H9 (cell line): ENCODE measurements at regions not wholly inside any gene's neighbourhood (a gene's known extent, or its start where the extent isn't known, plus 50 kb on each side); places are given as distances from the start of the nearest gene placed in this dataset.

Source experiments
- DNase-seq: peaks from one replicate; pipeline ENCODE4 v3.0.0-alpha.2; 2017
- H2AFZ ChIP-seq: one replicate; pipeline ENCODE4 v1.6.1; 2013; ENCODE audit warnings: mild to moderate bottlenecking, low read length, control low read depth, moderate library complexity
- H2AK5ac ChIP-seq: 2 replicates; pipeline ENCODE4 v1.6.1; 2013; ENCODE audit warnings: low read length, control low read depth, mixed read lengths; ENCODE audit not compliant: insufficient read length
- H2BK120ac ChIP-seq: one replicate; pipeline ENCODE4 v1.6.1; 2013; ENCODE audit warnings: low read depth, mild to moderate bottlenecking, low read length, control low read depth, inconsistent platforms; ENCODE audit not compliant: poor library complexity, severe bottlenecking
- H2BK12ac ChIP-seq: 2 replicates; pipeline ENCODE4 v1.6.1; 2013; ENCODE audit warnings: low read length, control low read depth, mixed read lengths, low read depth; ENCODE audit not compliant: insufficient read length
- H2BK15ac ChIP-seq: 2 replicates; pipeline ENCODE4 v1.6.1; 2013; ENCODE audit warnings: low read depth, low read length, control low read depth
- H2BK20ac ChIP-seq: one replicate; pipeline ENCODE4 v1.6.1; 2013; ENCODE audit warnings: low read depth, mild to moderate bottlenecking, low read length, control low read depth, inconsistent platforms; ENCODE audit not compliant: poor library complexity, severe bottlenecking
- H2BK5ac ChIP-seq: 2 replicates; pipeline ENCODE4 v1.6.1; 2013; ENCODE audit warnings: low read length, control low read depth, mixed read lengths; ENCODE audit not compliant: insufficient read length
- H3K14ac ChIP-seq: 2 replicates; pipeline ENCODE4 v1.6.1; 2013; ENCODE audit warnings: low read length, control low read depth; ENCODE audit not compliant: insufficient read depth
- H3K18ac ChIP-seq: 2 replicates; pipeline ENCODE4 v1.6.1; 2013; ENCODE audit warnings: low read depth, mild to moderate bottlenecking, mixed read lengths, low read length, control low read depth; ENCODE audit not compliant: insufficient read length
- H3K23ac ChIP-seq: 2 replicates; pipeline ENCODE4 v1.6.1; 2013; ENCODE audit warnings: low read length, control low read depth, mixed read lengths, low read depth; ENCODE audit not compliant: insufficient read length
- H3K23me2 ChIP-seq: 2 replicates; pipeline ENCODE4 v1.6.1; 2013; ENCODE audit warnings: low read depth, mild to moderate bottlenecking, mixed read lengths, low read length, control low read depth; ENCODE audit not compliant: insufficient read length, poor library complexity, severe bottlenecking
- H3K27ac ChIP-seq: 2 replicates; pipeline ENCODE4 v1.5.1; 2013; ENCODE audit warnings: low read length, control low read depth, mixed read lengths, low read depth; ENCODE audit not compliant: insufficient read length
- H3K27me3 ChIP-seq: 2 replicates; pipeline ENCODE4 v1.6.1; 2013; ENCODE audit warnings: low read length, control low read depth, inconsistent platforms; ENCODE audit not compliant: insufficient read depth
- H3K4ac ChIP-seq: 2 replicates; pipeline ENCODE4 v1.6.1; 2013; ENCODE audit warnings: low read depth, mild to moderate bottlenecking, control low read depth, inconsistent platforms, low read length, moderate library complexity
- H3K4me1 ChIP-seq: 2 replicates; pipeline ENCODE4 v1.6.1; 2013; ENCODE audit warnings: low read length, control low read depth, inconsistent platforms; ENCODE audit not compliant: insufficient read depth
- H3K4me2 ChIP-seq: 2 replicates; pipeline ENCODE4 v1.6.1; 2013; ENCODE audit warnings: low read length, control low read depth, mixed read lengths; ENCODE audit not compliant: insufficient read length, insufficient read depth
- H3K56ac ChIP-seq: 2 replicates; pipeline ENCODE4 v1.6.1; 2013; ENCODE audit warnings: low read depth, mild to moderate bottlenecking, mixed read lengths, low read length, control low read depth; ENCODE audit not compliant: insufficient read length
- H3K79me1 ChIP-seq: 2 replicates; pipeline ENCODE4 v1.6.1; 2013; ENCODE audit warnings: low read depth, mild to moderate bottlenecking, moderate library complexity, low read length, control low read depth, inconsistent platforms; ENCODE audit not compliant: insufficient read depth, poor library complexity, severe bottlenecking
- H3K79me2 ChIP-seq: 2 replicates; pipeline ENCODE4 v1.6.1; 2013; ENCODE audit warnings: low read length, control low read depth, inconsistent platforms; ENCODE audit not compliant: insufficient read depth
- H3K9ac ChIP-seq: 2 replicates; pipeline ENCODE4 v1.6.1; 2013; ENCODE audit warnings: low read length, control low read depth, mixed read lengths; ENCODE audit not compliant: insufficient read length; ENCODE audit errors: extremely low read depth
- H3K9me3 ChIP-seq: one replicate; pipeline ENCODE4 v1.6.1; 2013; ENCODE audit warnings: low read depth, low read length, inconsistent platforms; ENCODE audit not compliant: control insufficient read depth
- H3T11ph ChIP-seq: one replicate; pipeline ENCODE4 v1.6.1; 2013; ENCODE audit warnings: mild to moderate bottlenecking, low read length, control low read depth, inconsistent platforms
- H4K20me1 ChIP-seq: one replicate; pipeline ENCODE4 v1.6.1; 2013; ENCODE audit not compliant: control insufficient read depth, insufficient read length, insufficient read depth
- H4K5ac ChIP-seq: 2 replicates; pipeline ENCODE4 v1.6.1; 2013; ENCODE audit warnings: low read depth, mild to moderate bottlenecking, mixed read lengths, low read length, control low read depth; ENCODE audit not compliant: insufficient read length
- H4K8ac ChIP-seq: replicated peaks from 2 replicates; pipeline ENCODE4 v1.6.1; 2013; ENCODE audit warnings: low read length, control low read depth, mixed read lengths, low read depth; ENCODE audit not compliant: insufficient read length
- H4K91ac ChIP-seq: 2 replicates; pipeline ENCODE4 v1.6.1; 2013; ENCODE audit warnings: low read depth, mild to moderate bottlenecking, moderate library complexity, mixed read lengths, low read length, control low read depth; ENCODE audit not compliant: insufficient read length
- H3K27ac Mint-ChIP-seq, 3 experiments: 2 replicates in 2 of 3; 3 replicates in 1 of 3; pipeline ENCODE4 v1.8.0; 2020 to 2021; ENCODE audit warnings: mixed read lengths in 3 of 3, mild to moderate bottlenecking in 1 of 3, moderate library complexity in 1 of 3
- H3K27me3 Mint-ChIP-seq: 2 replicates; pipeline ENCODE4 v1.8.0; 2021; ENCODE audit warnings: low read depth, mild to moderate bottlenecking, moderate library complexity, mixed read lengths
- H3K36me3 Mint-ChIP-seq, 3 experiments: 2 replicates in 2 of 3; 3 replicates in 1 of 3; pipeline ENCODE4 v1.8.0; 2020 to 2021; ENCODE audit warnings: low read depth in 3 of 3, mixed read lengths in 3 of 3; ENCODE audit not compliant: insufficient read depth in 1 of 3
- H3K4me1 Mint-ChIP-seq, 2 experiments: 2 replicates each; pipeline ENCODE4 v1.8.0; 2020; ENCODE audit warnings: mixed read lengths in 2 of 2
- H3K4me3 Mint-ChIP-seq, 2 experiments: 2 replicates in 1 of 2; 3 replicates in 1 of 2; pipeline ENCODE4 v1.8.0; 2020 to 2021; ENCODE audit warnings: mild to moderate bottlenecking in 2 of 2, mixed read lengths in 2 of 2, moderate library complexity in 1 of 2
- H3K9me3 Mint-ChIP-seq, 2 experiments: 2 replicates in 1 of 2; 3 replicates in 1 of 2; pipeline ENCODE4 v1.8.0; 2020; ENCODE audit warnings: mild to moderate bottlenecking in 2 of 2, mixed read lengths in 2 of 2, moderate library complexity in 1 of 2
- WGBS: extraction: QIAGEN DNeasy Blood & Tissue Kit; methylation state at CpG from one replicate; pipeline ENCODE4 v1.1.7; 2013; ENCODE audit warnings: missing lambda C conversion rate, low lambda C conversion rate, mixed read lengths; ENCODE audit not compliant: insufficient read length; ENCODE audit errors: extremely low coverage; 5-methylcytosine and 5-hydroxymethylcytosine counted together
- TF ChIP-seq, protein P1 (sequence below): fragments of 200-600 bp; sonication (generic); conservative IDR thresholded peaks from 3 replicates; pipeline ENCODE4 v1.8.0; 2021; ENCODE audit warnings: antibody characterized with exemption, mild to moderate bottlenecking

DNA sequence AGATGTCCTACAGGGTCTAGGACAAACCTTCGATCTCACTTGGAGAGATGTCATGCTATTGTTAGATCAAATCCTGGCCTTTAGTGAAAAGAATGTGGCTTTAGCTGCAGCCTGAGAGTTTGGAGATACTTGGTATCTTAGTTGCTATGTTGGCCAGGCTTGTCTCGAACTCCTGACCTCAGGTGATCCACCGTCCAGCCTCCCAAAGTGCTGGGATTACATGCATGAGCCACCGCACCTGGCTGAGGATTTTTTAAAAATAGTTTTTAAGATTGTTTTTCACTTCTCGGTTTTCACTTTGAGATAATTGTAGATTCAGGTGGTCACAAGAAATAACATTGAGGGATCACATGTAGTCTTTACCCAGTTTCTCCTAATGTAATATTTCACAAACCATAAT, 738.3 kb upstream of the POM121L12 start:
- Histone ChIP-seq H2BK5ac (no peak overlapping the region), H3K23me2 (no peaks in the 10 kb centered on the region), H2BK12ac (no peak overlapping the region), H3K4me2 (no peak overlapping the region), H3K79me2 (no peaks in the 10 kb centered on the region), H2AFZ (no peak overlapping the region), H3T11ph (no peak overlapping the region), H4K91ac (no peak overlapping the region), H2BK120ac (no peak overlapping the region), H3K27me3 (no peaks in the 10 kb centered on the region), H2AK5ac (no peak overlapping the region), H3K4me1 (no peaks in the 10 kb centered on the region), H3K23ac (no peak overlapping the region), H3K4ac (no peak overlapping the region), H4K8ac (no peak overlapping the region), H3K9me3 (no peaks in the 10 kb centered on the region), H2BK20ac (no peak overlapping the region), H4K20me1 (no peaks in the 10 kb centered on the region), H3K27ac (no peak overlapping the region), H3K9ac (no peak overlapping the region), H2BK15ac (no peak overlapping the region), H3K14ac (no peak overlapping the region), H3K18ac (no peak overlapping the region), H3K79me1 (no peaks in the 10 kb centered on the region), H4K5ac (no peak overlapping the region), H3K56ac (no peak overlapping the region)
- no CpG with 5 or more reads among the region's 5 CpGs for WGBS
- Mint-ChIP-seq H3K9me3 (peaks cover 6 to 15% of the 10 kb centered on the region in 2 experiments; a peak in 4 of 5 replicates), H3K27me3 (no peaks in the 10 kb centered on the region), H3K36me3 (peaks cover 7 to 22% (median 15%) of the 10 kb centered on the region in 3 experiments; a peak in 6 of 7 replicates), H3K4me3 (no peak overlapping the region), H3K4me1 (peaks cover 13 to 15% of the 10 kb centered on the region in 2 experiments), H3K27ac (no peak overlapping the region)
- DNase-seq, result no peak
- TF ChIP-seq, protein P1, sequence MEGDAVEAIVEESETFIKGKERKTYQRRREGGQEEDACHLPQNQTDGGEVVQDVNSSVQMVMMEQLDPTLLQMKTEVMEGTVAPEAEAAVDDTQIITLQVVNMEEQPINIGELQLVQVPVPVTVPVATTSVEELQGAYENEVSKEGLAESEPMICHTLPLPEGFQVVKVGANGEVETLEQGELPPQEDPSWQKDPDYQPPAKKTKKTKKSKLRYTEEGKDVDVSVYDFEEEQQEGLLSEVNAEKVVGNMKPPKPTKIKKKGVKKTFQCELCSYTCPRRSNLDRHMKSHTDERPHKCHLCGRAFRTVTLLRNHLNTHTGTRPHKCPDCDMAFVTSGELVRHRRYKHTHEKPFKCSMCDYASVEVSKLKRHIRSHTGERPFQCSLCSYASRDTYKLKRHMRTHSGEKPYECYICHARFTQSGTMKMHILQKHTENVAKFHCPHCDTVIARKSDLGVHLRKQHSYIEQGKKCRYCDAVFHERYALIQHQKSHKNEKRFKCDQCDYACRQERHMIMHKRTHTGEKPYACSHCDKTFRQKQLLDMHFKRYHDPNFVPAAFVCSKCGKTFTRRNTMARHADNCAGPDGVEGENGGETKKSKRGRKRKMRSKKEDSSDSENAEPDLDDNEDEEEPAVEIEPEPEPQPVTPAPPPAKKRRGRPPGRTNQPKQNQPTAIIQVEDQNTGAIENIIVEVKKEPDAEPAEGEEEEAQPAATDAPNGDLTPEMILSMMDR, result no peak
